NCI-H1048 (cell line): ENCODE measurements at regions not wholly inside any gene's neighbourhood (a gene's known extent, or its start where the extent isn't known, plus 50 kb on each side); places are given as distances from the start of the nearest gene placed in this dataset.
"Not testable (repeated sequence)": the region's sequence is repeated elsewhere in the genome, so short reads cannot be mapped to it uniquely, and the experiment has no call there.

Source experiments
- DNase-seq: peaks from one replicate; lab custom pipeline; 2025; lab: John Stamatoyannopoulos, UW

DNA sequence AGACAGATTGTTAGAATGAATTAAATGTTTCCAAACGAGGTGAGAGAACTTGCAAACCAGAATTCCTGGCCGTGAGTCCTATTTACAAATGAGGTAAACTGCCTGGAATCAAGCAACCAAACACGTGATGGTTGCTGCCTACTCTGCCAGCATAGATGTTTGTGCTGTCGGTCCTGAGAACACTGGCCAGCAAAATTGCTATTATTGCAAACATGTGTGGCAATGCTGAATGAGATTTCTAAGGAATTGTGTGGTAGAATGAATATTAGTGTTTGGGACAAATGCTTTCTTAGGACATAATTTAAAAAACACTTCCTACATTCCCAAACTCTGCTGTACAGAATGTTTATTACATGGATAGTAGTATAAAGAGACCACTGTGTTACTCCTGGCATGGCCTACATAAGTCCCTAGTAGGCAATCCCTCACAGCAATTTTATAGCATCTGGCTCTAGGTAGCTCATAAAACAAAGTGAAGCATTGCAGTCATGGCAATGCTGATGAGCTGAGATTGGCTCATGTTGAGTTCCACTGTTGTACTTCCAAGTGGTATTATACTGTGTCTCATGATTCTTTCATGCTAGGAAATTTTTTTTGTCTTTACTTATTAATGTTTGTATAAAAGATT, 605.2 kb upstream of the EPHA5 start:
- no peak for DNase-seq

DNA sequence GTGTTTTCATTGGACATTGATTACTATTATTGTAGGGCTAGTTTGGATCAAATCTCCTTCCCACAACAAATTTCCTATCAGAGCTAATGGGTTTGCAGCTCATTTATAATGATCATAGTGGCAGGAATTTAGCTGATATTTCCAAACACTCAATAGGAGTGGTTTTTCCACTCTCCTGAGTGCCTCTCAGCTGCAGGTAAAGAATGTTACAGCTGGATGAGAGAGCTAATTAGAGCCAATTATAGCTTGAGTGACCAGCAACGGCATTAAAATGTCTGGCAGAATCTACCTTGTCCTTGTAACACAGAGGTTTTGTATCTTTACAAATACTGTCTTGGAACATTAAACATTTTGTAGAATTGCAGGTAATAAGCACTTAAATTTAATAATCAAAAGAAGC, 602.8 kb upstream of the EPHA5 start:
- no peak for DNase-seq

DNA sequence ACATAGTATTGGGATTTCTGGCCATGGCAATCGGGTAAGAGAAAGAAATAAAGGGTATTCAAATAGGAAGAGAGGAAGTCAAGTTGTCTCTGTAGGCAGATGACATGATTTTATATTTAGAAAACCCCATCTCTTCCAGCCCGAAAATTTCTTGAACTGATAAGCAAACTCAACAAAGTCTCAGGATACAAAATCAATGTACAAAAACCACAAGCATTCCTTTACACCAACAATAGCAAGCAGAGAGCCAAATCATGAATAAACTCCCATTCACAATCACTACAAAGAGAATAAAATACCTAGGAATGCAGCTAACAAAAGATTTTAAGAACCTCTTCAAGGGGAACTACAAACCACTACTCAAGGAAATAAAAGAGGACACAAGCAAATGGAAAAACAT, 600.1 kb upstream of the EPHA5 start:
- not testable (repeated sequence) for DNase-seq

DNA sequence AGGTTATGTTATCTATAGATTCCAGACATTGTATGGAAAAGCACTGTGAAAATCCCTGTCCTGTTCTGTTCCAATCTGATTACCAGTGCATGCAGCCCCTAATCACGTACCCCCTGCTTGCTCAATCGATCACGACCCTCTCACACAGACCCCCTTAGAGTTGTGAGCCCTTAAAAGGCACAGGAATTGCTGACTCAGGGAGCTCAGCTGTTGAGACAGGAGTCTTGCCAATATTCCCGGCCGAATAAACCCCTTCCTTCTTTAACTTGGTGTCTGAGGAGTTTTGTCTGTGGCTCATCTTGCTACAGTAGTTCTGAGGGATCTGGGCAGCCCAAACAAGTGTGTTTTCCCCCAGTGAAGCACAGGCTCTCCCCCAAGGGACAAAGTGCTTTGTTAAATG, 596.3 kb upstream of the EPHA5 start:
- DNase-seq: not testable (repeated sequence)

DNA sequence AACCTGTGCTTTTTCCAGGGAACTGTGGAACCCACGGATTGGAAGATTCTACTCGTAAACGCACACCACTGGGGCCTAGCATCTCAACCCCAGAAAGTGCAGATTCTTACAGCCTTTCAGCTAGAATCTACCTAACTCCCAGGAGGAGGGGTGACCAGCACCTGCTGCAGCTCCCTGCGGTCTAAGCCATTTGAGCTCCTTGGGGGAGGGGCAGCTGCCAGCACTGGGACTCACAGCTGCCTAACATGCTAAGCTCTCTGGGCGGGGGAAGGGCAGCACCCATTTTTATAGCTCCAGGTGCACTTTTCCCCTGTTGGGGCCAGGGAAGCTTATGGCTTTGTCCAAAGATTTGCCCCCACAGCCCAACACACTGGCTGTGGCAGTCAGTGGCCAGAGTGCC, 595.7 kb upstream of the EPHA5 start:
- no peak for DNase-seq

DNA sequence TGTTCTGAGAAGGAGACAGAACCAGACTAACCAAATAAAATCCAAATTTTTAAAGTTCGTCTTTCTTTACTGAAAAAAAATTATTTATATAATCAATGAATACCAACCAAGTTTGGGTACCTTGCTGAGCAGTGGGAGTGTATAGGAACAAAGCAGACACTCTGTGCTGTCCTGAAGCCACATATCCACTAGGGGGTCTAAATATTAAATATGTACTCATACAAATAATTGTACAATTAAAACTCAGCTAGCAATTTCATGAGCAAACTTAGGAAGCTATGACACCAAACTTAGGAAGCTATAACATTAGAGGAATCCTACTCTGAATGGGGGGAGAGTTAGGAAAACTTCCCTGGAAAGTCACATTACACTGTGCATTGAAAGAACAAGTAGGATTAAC, 582.0 kb upstream of the EPHA5 start:
- no peak for DNase-seq

DNA sequence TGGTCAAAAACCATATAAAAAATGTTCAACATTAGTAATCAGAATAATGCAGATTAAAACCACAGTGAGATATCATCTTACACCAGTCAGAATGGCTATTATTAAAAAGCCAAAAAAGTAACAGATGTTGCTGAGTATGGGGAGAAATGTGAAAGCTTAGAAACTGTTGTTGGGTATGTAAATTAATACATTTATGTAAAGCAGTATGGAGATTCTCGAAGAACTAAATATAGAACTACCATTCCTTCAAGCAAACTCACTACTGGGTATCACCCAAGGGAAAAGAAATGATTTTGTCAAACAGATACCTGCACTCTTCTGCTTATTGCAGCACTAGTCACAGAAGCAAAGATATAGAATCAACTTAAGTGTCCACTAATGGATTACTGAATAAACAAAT, 576.4 kb upstream of the EPHA5 start:
- no peak for DNase-seq

DNA sequence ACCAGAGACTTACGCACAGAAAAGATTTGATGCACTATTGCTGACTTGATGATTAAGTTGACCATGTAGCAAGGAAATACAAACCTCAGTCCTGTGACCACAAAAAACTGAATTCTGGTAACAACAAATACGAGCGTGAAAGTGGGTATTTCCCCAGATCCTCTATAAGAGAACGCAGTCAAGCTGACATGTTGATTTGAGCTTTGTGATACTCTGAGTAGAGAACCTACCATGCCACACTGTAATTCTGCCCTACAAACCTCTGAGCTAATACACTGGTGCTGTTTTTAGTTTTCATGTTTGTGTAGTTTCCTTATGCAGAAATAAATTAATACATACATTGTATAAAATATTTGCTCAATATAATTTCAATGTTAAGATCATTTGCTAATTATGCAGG, 565.6 kb upstream of the EPHA5 start:
- DNase-seq: no peak

DNA sequence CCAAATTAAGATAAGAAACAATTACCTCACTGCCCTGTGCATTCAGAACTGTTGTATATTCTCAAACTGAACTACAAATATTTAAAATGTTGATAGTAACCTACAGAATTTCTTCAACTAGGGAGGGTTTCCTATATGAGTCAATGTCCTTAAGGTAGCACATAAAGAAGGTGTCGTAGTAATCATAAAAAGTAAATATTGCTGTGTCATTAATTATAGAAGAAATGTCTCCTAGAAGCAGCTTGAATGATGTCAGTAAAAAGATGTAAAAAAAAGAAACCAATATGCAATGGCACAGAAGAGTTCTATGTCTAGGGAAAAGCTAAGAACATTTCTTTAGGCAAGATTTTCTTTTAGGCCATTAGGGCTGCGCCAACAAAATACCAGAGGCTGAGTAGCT, 559.6 kb upstream of the EPHA5 start:
- DNase-seq: no peak

DNA sequence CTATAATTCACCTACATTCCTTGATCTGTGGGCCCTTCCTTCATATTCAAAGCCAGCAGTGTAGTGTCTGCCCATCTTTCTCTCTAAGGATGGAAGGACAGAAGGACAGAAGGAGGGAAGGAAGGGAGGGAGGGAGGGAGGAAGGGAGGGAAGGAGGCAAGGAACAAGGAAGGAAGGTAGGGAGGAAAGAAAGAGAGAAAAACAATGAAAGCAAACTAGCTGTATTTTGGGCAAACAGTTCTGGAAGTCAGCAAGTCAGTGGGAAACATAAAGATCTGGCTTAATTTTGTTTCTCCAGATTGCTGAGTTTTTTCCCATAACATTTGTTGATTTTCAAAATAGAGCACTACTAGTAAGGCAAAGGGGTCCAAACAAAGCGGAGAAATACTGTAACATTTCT, 555.2 kb upstream of the EPHA5 start:
- no peak for DNase-seq

DNA sequence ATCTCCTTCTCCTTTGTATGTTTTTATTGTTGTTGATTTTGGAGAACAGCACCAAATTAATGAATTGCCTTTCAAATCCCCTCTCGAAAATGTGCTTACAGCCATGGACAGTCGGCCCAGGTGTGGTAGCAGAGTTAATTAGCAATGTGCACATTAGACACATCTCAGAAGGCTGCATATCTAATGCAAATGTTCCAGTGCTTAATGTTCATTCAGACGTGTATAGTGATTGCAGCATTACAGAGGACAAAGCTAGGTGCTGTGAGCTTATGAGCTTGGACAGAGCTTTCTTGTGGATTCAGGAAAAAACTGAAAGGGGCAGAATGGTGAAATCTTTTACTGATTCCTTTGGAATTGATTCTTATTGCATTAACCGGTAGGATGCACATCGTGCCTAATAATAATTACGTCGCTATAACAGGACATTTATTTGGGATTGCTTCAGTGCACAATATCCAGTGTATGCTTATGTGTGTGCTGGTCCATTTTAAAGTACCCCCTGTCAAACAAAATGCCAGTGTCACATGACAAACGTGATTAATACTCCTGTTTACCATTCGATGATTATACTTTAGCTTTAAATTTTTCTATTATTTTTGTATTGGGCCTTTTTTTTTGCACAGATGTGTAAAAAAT, 552.9 kb upstream of the EPHA5 start:
- DNase-seq: no peak

DNA sequence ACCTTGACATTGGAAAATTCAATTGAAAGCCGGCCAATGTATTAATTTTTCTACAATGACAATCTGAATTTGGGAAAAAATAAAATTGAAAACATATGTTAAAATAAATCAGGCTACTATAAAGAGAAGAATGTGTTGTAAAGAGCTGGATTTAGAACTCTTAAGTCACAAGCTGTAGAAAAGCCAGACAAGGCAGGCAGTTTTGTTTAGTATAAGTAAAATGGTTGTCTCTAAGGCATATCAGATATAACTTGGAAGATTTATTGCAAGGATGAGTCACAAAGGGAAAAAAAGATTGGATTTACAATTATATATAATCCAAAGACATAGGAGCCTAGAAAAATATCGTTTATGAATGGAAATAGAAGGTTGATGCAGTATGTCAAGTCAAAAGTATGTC, 549.1 kb upstream of the EPHA5 start:
- no peak for DNase-seq

DNA sequence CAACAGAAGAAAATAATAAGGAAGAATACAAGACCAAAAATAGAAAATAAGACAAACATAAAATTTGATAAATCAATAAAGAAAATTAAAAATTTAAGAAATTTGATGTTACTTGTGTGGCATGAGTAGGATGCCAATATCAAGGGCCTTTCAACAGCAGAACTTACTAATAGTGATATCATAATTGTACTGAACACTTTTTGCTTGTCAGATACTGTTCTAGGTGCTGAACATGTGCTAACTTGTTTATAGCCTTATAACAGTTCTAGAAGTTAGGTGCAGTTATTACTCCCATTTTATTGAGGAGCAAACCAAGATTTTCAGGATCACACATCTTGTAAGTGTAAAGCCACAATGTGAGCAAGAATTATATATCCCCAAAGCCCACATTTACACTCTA, 546.0 kb upstream of the EPHA5 start:
- no peak for DNase-seq

DNA sequence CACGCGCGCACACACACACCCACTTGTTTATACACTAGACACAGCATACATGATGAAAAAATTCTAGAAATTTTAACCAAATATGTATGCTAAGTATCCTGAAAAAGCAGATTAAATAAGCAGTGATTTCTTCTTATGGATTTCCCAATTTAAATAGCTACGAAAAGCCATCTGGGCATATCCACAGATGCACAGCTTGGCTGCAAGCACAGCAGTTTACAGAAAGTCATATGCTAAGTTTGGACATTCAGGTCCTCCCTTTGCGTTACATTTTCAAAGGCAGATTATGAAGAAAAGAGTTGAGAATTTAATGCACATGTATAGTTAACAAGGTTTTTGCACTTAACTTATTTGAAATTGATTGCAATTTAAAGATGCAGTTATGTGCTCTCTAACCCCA, 542.2 kb upstream of the EPHA5 start:
- no peak for DNase-seq

DNA sequence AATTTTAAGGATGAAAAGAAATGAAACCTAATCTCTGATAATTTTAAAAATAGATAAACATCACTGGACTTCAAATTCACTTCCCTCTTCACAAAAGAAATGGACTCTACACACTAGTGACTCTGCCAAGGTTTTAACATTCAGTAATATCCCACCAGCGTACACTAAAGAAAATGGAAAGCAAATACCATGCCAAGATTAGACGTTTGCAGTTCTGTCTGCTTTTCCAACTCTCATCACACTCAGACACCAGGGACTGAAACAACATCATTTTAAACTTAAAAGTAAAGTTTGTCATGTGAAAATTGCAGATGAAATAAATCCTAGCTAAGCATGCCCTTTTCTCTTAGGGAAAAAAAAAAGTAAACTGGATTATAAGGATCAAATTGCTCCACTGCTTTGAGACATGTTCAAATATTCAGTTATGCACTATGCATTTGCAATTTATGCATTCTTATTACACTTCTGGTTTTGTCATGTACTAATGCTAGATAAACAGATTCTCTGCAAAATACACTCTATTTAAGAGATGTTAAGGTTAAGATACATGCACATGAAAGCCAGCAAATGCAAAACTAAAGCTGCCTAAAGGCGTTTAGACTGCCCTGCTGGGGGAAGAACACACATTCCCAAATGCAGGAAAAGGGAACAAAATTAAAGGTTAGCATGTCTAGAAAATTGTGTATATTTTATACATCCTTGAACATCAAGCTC, 534.4 kb upstream of the EPHA5 start:
- no peak for DNase-seq

DNA sequence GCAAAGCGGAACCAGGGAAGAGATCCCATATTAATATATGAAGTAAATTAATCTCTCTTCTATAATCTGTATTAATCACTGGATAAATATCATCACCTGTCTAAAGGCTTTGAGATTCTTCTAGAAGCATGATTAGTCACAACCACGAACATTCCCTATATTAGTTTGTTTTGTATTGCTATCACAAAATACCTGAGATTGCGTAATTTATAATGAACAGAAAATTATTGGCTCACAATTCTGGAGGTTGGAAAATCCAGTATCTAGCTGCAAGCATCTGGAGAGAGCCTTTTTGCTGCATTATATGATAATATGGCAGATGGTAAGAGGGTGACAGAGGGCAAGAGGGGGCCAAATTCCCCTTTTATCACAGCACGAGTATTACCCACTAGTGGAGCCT, 532.6 kb upstream of the EPHA5 start:
- DNase-seq: no peak

DNA sequence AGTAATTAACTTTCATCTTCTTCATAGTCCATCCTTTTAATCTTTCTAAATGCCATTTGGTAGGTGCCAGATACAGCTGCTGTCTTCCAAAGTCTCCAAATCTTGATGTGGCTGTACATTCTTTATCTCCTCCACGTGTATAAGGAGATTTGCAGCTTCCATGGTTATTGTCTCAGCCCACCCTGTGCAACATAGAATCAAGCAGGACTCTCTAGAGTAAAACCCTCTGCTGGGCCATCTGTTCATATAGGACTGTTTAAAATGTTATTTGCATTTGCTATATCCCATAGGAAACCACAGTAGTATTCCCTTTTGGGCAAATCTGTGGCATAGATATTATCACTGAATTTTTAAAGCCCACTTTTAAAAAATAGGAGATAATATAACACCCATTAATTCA, 527.2 kb upstream of the EPHA5 start:
- no peak for DNase-seq

DNA sequence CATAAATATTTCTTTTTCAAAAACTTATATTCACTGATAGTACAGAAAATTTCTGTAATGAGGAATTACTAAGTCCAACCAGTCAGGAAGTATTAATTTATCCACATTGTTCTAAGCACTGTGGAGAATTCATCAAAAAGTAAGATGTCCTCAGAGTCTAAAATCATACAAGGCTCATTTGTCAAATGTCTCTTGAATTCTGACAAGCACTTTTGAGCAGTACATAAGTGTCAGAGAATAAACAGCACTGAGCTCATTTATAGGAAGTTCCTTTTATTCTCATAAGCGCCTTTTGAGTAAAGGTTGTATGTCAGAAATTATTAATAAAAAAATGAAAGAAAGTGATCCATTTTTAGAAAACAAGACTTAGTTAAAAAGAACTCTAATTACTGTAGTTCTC, 523.2 kb upstream of the EPHA5 start:
- no peak for DNase-seq

DNA sequence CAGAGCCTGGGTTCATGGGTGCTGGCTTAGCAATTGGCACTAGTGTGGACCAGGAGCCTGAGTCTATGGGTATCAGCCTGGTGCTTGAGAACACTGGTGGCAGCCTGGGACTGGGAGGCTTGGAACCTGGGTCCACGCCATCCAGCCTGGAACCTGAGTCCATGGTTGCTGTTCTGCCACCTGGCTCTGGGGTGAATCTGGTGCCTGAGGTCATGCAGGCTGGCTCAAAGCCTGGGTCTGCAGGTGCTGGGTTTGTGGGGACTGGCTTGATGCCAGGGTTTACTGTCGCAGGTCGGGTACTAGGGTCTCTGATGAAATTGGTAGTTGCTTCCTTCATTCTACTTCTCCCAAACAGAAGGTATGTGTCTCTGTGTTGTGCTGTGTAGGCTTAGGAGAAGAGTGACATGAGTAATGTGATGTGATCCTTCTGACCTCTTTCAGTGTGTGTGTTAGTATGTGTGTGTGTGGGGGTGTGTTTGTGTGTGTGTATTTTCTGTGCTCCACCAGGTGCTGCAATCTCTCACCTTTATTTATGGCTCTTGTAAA, 517.0 kb upstream of the EPHA5 start:
- DNase-seq: no peak

DNA sequence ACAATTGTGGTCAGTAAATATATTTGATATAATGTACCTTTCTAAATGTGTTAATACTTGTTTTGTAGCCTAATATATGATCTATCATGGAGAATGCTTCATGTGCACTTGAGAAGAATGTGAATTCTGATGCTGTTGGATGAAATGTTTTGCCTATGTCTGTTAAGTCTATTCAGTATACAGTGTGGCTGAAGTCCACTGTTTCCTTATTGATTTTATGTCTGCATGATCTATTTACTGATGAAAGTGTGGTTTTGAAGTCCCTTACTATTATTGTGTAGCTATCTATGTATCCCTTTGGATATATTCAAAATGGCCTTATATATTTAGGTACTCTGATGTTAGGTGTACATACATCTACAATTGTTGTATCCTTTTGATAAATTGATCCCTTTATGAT, 515.8 kb upstream of the EPHA5 start:
- no peak for DNase-seq

DNA sequence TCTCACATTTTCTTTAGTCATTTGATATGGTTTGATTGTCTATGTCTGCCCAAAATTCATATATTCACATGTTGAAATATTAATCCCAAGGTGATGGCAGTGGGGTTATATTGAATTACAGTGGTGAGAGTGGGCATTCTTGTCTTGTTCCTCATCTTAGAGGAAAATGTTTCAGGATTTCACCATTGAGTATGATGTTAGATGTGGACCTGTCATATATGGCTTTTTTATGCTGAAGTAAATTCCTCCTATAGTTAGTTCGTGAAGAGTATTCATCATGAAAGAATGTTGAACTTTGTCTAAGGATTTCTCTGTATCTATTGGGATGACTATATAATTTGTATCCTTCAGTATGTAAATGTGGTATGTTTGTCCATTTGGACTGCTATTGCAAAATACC, 512.3 kb upstream of the EPHA5 start:
- no peak for DNase-seq

DNA sequence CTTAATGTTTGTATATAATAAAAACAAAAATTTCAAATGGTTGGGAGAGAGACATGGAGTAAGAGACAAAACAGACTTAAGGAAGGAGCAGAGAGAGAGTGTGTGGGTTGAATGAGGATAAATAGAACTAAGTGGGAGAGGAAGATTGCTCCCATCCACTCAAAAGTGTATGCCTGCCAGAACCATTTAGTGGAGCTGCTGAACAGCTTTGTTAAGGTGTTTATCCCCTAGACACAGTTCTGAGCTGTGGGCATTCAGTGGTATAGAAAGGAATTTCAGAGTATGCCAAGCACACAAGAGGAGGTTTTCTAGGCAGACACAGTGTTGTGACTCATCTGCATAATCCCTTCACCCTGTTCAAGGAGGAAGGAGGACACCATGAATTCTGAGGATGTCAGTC, 508.6 kb upstream of the EPHA5 start:
- DNase-seq: no peak

DNA sequence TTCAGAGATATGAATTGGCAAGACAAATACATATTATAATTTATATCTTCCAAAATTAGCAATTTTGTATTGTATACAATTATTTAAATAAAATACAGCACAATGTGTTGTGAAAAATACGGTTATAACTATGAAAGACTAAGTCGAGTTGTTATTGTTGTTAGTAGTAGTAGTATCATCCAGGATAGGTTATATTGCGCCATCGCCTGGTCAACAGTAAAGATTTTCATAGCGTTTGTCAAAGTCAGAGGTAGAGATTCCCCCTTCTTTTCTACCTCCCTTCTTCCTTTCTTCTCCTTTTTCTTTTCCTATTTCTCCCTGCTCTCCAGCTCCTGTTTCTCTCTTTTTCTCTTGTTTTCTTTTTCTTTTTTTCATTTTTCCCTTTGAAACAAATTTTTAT, 499.1 kb upstream of the EPHA5 start:
- DNase-seq: no peak

DNA sequence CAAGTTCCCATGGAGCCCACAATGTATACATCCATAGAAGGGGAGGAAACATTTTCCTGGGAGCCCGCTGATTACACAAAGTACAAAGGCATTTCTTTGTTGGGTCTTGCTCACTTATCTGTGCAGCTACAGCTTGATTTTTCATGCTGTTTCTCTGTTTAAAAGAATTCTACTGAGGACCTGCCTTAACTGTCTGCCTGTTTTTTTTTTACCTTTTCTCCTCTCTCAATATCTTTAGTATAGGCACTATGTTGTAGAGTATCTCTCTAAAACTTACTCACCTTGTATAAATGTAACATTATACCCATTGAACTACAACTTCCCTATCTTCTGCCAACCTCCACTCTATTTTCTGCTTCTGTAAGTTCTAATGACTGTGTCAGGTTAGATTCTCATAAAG, 494.6 kb upstream of the EPHA5 start:
- DNase-seq: no peak
